GM12892 (cell line): ENCODE measurements at regions not wholly inside any gene's neighbourhood (a gene's known extent, or its start where the extent isn't known, plus 50 kb on each side); places are given as distances from the start of the nearest gene placed in this dataset.

Experiments
- DNase-seq: peaks from one replicate; pipeline ENCODE4 v3.0.0; 2011; ENCODE audit not compliant: insufficient read length
- FAIRE-seq: peaks from 2 replicates; lab custom pipeline; 2011; peaks lifted over from hg19 to GRCh38; lab: Jason Lieb, UNC
- POLR2A ChIP-seq: IDR thresholded peaks from 2 replicates; pipeline ENCODE4 v1.6.1; 2011; ENCODE audit warnings: low read depth, low read length, control low read depth
- POLR2AphosphoS5 ChIP-seq: IDR thresholded peaks from 2 replicates; pipeline ENCODE4 v1.6.1; 2011; ENCODE audit warnings: low read depth, low read length, control low read depth
- TAF1 ChIP-seq: IDR thresholded peaks from 2 replicates; pipeline ENCODE4 v1.6.1; 2011; ENCODE audit warnings: low read depth, mild to moderate bottlenecking, control low read depth, low read length, borderline replicate concordance

DNA sequence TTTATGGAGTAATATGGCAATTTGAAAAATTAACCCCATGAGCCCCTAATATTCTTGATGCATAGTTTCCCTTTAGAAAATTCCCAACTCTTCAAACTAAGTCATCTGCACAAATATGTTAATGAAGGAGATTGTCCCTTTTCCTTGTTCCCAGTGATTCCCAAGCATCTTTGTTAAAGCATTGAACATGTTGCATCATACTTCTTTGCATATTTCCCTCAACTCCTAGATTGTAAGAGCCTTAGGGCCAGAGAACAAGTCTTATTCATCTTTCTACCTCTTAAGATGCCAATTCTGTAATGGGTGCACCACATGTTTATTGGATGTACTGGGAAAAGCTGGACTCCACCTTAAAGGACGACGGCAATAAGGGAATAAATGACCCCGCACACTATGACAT is 223.4 kb downstream of the PLK2 start:
- FAIRE-seq (no peak), DNase-seq (no peak)
- TF ChIP-seq POLR2A = no peak
- no peak for TF ChIP-seq TAF1
- no peak for TF ChIP-seq POLR2AphosphoS5

DNA sequence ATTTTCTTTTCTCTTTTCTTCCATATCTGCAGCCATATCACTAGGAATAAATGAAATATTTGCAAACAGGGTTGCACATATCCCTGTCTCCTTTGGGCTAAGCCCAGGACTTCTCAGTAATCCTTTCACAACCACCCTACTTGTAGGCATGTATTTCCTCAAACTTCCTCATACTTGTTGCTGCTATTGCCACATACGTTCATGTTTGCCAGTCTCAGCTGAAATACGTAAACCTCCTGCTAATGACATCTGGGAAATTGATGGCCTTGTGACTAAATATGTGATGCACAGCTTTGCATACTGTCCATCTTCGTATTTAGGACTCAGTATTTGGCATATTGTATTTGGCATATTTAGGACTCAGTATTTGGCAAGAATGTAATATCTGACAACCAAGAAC is 224.6 kb downstream of the PLK2 start:
- FAIRE-seq (no peak), DNase-seq (no peak)
- TF ChIP-seq POLR2A (no peak), TAF1 (no peak), POLR2AphosphoS5 (no peak)

GRCh38 chr5:58232130-58232529 is 227.8 kb downstream of the PLK2 start:
- no peak for FAIRE-seq
- no peak for TF ChIP-seq POLR2A
- TF ChIP-seq POLR2AphosphoS5 = no peak
- DNase-seq = no peak

DNA sequence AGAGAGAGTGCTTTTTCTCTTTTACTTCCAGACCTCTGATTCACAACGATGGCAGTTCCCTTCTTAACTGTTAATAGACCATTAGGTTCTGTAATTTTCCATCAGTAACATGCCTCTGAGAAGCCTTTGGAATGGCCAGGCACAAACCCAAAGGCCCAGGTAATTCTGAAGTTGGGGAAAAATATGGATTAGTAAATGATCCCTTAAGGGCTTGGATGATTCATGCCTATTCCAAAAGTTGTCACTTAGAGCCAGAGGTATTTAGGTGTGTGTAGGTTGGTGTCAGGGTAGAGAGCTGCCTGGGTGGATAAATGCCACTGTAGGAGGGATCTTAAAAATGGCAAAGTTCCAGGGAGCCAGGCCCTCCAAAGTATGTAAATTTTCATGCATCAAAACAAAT is 228.8 kb downstream of the PLK2 start:
- no peak for DNase-seq
- no peak for TF ChIP-seq POLR2A
- TF ChIP-seq TAF1 = no peak
- no peak for TF ChIP-seq POLR2AphosphoS5
- no peak for FAIRE-seq

- no peak for FAIRE-seq
- TF ChIP-seq POLR2A (no peak), TAF1 (no peak), POLR2AphosphoS5 (no peak)
- no peak for DNase-seq
Observed at GRCh38 chr5:58228896-58229295, 231.0 kb downstream of the PLK2 start.

DNA sequence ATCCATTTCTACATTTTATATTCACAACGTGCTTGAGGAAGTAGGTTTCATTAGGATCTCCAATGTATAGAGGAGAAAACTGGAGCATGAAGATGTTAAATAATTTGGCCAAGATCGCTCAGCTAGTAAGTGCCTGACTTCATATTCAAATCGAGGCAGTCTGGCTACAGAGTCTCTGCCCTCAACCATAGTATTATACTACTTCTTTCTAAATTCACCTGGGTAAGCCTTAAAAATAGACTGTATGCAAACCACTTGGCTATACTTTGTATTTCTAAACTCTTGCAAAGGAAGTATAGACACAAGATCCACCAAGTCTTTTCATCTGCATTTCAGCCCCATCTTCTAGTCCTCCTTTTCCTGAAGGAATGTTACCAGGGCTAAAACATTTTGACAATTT is 232.0 kb downstream of the PLK2 start:
- DNase-seq (no peak), FAIRE-seq (no peak)
- TF ChIP-seq POLR2A = no peak
- TF ChIP-seq TAF1 = no peak

DNA sequence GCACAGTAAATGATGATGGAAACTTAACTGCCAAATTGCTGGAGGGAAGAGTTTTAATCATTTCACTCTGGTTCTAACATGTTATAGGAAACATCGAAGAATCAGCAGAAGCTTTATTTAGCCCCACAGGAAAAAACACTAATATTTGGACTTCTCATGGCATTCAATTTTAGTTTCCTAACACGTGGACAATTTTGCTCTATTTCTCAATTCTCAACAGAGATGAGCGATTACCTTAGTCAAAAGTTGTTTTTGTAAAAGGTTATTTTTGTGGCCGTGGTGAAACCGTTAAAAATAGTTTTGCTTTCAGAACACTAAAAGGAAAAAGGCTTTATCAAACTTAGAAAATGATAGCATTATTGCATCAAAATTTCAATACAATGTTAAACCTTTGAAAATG is 235.2 kb downstream of the PLK2 start:
- TF ChIP-seq POLR2A (no peak), POLR2AphosphoS5 (no peak), TAF1 (no peak)
- no peak for DNase-seq
- no peak for FAIRE-seq

- no peak for TF ChIP-seq TAF1
- no peak for TF ChIP-seq POLR2A
- no peak for TF ChIP-seq POLR2AphosphoS5
- DNase-seq (no peak), FAIRE-seq (no peak)
Observed at GRCh38 chr5:58224221-58224620, 235.7 kb downstream of the PLK2 start.

DNA sequence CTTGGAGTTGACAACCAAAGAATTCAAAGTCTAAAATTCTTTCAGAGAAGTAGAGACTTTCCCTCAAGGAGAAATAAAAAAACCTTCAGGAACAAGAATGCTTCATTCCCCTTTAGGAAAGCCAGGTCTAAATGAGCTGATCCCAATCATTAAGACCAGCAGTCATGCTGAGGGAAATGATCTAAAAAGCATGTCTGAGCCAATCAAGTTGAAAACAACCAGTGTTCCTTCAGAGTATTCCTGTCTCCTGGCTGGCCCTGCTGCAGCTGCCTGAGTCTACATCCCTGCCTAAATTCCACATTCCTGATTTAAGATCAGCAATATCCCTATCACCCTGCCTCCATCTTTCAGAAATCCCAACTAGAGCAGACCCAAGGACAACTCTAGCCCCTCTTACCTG is 244.5 kb downstream of the PLK2 start:
- DNase-seq (no peak), FAIRE-seq (no peak)
- no peak for TF ChIP-seq POLR2A

DNA sequence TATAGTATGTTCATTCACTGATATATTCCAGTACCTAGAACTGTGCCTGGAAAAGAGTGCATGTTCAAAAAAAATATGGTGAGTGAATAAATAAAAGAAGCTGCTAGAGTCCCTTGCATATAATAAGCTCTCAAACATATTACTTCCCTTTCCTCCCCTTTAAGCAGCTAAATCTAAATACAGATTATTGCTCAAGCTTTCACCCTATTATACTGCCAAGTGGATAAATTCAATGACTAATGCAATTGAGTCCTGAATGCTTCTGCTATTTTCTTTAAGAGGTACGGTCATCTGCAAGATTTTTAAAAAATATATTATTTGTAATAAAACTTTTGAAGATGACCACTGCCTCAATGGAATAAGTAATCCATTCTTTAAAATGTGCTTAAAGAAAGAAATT is 248.4 kb downstream of the PLK2 start:
- FAIRE-seq (no peak), DNase-seq (no peak)
- TF ChIP-seq TAF1 (no peak), POLR2A (no peak), POLR2AphosphoS5 (no peak)

DNA sequence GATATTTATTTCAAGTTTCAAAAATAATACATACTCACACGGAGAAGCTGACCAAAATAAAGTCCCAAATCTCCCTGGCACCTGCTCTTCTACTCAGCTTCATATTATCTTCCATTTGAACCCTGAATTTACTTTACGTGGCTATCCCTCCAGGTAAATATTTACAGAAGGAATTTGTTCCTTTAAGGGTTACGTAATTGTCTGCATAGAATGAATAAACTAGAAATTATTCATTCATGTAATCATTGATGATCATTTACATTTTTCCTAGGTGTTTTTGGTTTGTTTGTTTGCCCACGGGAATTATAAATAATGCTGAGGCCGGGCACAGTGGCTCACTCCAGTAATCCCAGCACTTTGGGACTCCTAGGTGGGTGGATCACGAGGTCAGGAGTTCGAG is 251.2 kb downstream of the PLK2 start:
- no peak for DNase-seq
- FAIRE-seq = no peak
- TF ChIP-seq TAF1 = no peak
- no peak for TF ChIP-seq POLR2A
- no peak for TF ChIP-seq POLR2AphosphoS5

- DNase-seq (no peak), FAIRE-seq (no peak)
- TF ChIP-seq POLR2A = no peak
- no peak for TF ChIP-seq POLR2AphosphoS5
- TF ChIP-seq TAF1 = no peak
Observed at GRCh38 chr5:58207076-58207475, 252.8 kb downstream of the PLK2 start.

DNA sequence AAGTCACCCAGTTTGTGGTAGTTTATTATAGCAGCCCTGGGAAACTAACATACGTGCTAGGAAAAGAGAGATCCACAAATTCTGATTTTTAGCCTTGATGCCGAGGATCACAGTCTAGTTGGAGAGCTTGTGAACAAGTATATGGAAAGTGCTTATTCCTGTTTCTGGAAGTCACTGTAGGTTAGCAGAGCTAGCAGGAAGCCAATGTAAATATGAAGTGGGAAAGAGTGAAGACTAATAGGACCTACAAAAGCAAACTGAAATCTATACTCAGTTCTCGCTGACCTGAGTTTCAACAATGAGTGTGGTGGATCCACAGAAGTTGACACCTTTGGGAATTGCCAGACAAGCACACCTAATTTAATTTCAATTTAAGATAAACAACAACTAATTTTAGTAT is 254.9 kb downstream of the PLK2 start:
- DNase-seq = no peak
- no peak for FAIRE-seq
- TF ChIP-seq POLR2A = no peak
- no peak for TF ChIP-seq TAF1

DNA sequence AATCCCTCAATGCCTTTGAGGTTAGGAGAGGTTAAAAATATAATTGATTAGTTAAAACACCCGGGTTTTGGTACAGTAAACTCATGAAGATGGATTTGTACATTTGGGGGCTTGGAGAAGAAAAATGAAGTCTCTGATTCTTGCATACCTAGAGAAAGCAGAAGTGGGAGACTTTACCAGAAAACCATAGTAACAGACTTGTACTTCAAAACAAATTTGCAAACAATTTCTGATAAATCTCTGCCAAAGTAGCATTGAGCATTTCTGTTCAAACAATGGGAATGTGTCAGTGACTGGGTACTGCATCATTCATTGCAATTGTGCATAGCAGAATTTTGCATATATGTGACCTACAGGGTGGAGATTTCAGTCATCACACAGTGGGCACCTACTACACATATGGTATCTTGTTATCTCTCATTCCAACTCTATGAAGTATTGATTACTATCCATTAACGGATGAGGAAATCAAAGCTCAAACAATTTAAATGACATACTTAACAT is 256.9 kb downstream of the PLK2 start:
- no peak for DNase-seq
- TF ChIP-seq POLR2AphosphoS5 (no peak), POLR2A (no peak), TAF1 (no peak)
- no peak for FAIRE-seq
